SK-N-SH (cell line): ENCODE measurements at regions not wholly inside any gene's neighbourhood (a gene's known extent, or its start where the extent isn't known, plus 50 kb on each side); places are given as distances from the start of the nearest gene placed in this dataset.

Source experiments
- CTCF ChIA-PET: fragments of 300-600, 350-600 bp; formaldehyde crosslinking; extraction: SDS; loops from one replicate; lab custom pipeline; 2021; lab: Yijun Ruan, JAX
- POLR2A ChIA-PET: fragments of 350-600 bp; sonication (Branson Sonifier 250); formaldehyde crosslinking; extraction: SDS; loops from one replicate; lab custom pipeline; 2020; ENCODE audit warnings: antibody characterized with exemption, inconsistent platforms; lab: Yijun Ruan, JAX
- DNase-seq: peaks from one replicate; pipeline ENCODE4 v3.0.0; 2012
- H2AFZ ChIP-seq: fragments of 200-600 bp; sonication (generic); 2 replicates; pipeline ENCODE4 v1.8.1; 2016; ENCODE audit warnings: antibody characterized with exemption, mild to moderate bottlenecking, low read depth
- H3F3A ChIP-seq: fragments of 200-600 bp; sonication (generic); replicated peaks from 2 replicates; pipeline ENCODE3; 2016; ENCODE audit warnings: antibody characterized with exemption, mild to moderate bottlenecking; ENCODE audit not compliant: insufficient read depth
- H3K27ac ChIP-seq, 2 experiments: fragments of 200-500 bp in 1 of 2; fragments of 200-600 bp in 1 of 2; sonication (Bioruptor generic) in 1 of 2; sonication (generic), shearing (Covaris generic) in 1 of 2; 2 replicates each; pipeline versions ENCODE4 v1.5.1 to v1.6.1; 2014 to 2016; ENCODE audit warnings: low read depth in 2 of 2, inconsistent platforms in 1 of 2, low read length in 1 of 2, mild to moderate bottlenecking in 1 of 2, mixed read lengths in 1 of 2
- H3K27me3 ChIP-seq: fragments of 200-600 bp; sonication (generic), shearing (Covaris generic); 2 replicates; pipeline ENCODE4 v1.6.1; 2016; ENCODE audit warnings: mixed run types; ENCODE audit not compliant: insufficient read depth
- H3K36me3 ChIP-seq, 2 experiments: fragments of 200-500 bp in 1 of 2; fragments of 200-600 bp in 1 of 2; sonication (Bioruptor generic) in 1 of 2; sonication (generic) in 1 of 2; replicated peaks in 1 of 2; 2 replicates each; pipeline versions ENCODE3 to v1.5.1; 2014 to 2016; ENCODE audit warnings: low read length in 1 of 2, mild to moderate bottlenecking in 1 of 2; ENCODE audit not compliant: insufficient read depth in 2 of 2, control insufficient read depth in 1 of 2
- H3K4me1 ChIP-seq, 2 experiments: fragments of 200-500 bp in 1 of 2; fragments of 200-600 bp in 1 of 2; sonication (Bioruptor generic) in 1 of 2; sonication (generic), shearing (Covaris generic) in 1 of 2; 2 replicates each; pipeline versions ENCODE4 v1.5.1 to v1.6.1; 2014 to 2016; ENCODE audit warnings: low read depth in 1 of 2, low read length in 1 of 2, mixed run types in 1 of 2; ENCODE audit not compliant: insufficient read depth in 2 of 2, control insufficient read depth in 1 of 2
- H3K4me2 ChIP-seq: fragments of 200-600 bp; sonication (generic), shearing (Covaris generic); 2 replicates; pipeline ENCODE4 v1.6.1; 2017; ENCODE audit warnings: mixed run types
- H3K4me3 ChIP-seq, 2 experiments: fragments of 200-500 bp in 1 of 2; fragments of 200-600 bp in 1 of 2; sonication (Bioruptor generic) in 1 of 2; sonication (generic), shearing (Covaris generic) in 1 of 2; 2 replicates each; pipeline versions ENCODE4 v1.5.1 to v1.8.1; 2014 to 2016; ENCODE audit warnings: low read depth in 2 of 2, inconsistent platforms in 1 of 2, low read length in 1 of 2, mild to moderate bottlenecking in 1 of 2, mixed read lengths in 1 of 2, moderate library complexity in 1 of 2
- H3K79me2 ChIP-seq: fragments of 200-600 bp; sonication (generic); 2 replicates; pipeline ENCODE4 v1.8.1; 2017; ENCODE audit warnings: mild to moderate bottlenecking; ENCODE audit not compliant: insufficient read depth
- H3K9ac ChIP-seq: fragments of 200-600 bp; sonication (generic); 2 replicates; pipeline ENCODE4 v1.6.1; 2017; ENCODE audit warnings: mixed run types
- H3K9me2 ChIP-seq: fragments of 200-600 bp; sonication (generic); 2 replicates; pipeline ENCODE4 v1.6.1; 2017; ENCODE audit warnings: mixed run types
- H3K9me3 ChIP-seq: fragments of 200-600 bp; sonication (generic); 2 replicates; pipeline ENCODE4 v1.6.1; 2017; ENCODE audit warnings: mixed run types, mild to moderate bottlenecking, moderate library complexity
- H4K20me1 ChIP-seq: fragments of 200-600 bp; sonication (generic); 2 replicates; pipeline ENCODE4 v1.6.1; 2017; ENCODE audit warnings: mild to moderate bottlenecking, mixed run types; ENCODE audit not compliant: insufficient read depth
- ELF1 ChIP-seq: IDR thresholded peaks from 2 replicates; pipeline ENCODE4 v1.4.0; 2012
- EP300 ChIP-seq, 2 experiments: IDR thresholded peaks; 2 replicates each; pipeline versions ENCODE4 v1.4.0 to v1.6.1; 2012; ENCODE audit warnings: borderline replicate concordance in 1 of 2, low read depth in 1 of 2, low read length in 1 of 2
- FOXJ3 ChIP-seq: sonication (generic); formaldehyde crosslinking; IDR thresholded peaks from 2 replicates; pipeline ENCODE4 v1.5.1; 2020; ENCODE audit warnings: mild to moderate bottlenecking, missing genetic modification reagents
- FOXM1 ChIP-seq: IDR thresholded peaks from 2 replicates; pipeline ENCODE4 v1.4.0; 2012; ENCODE audit warnings: low read depth, mild to moderate bottlenecking
- GABPA ChIP-seq: IDR thresholded peaks from 2 replicates; pipeline ENCODE4 v1.4.0; 2012; ENCODE audit warnings: low read depth, mild to moderate bottlenecking
- GATA2 ChIP-seq: sonication (generic); formaldehyde crosslinking; IDR thresholded peaks from 2 replicates; pipeline ENCODE4 v1.5.0; 2020; ENCODE audit warnings: mild to moderate bottlenecking, missing genetic modification reagents
- JUND ChIP-seq: IDR thresholded peaks from 2 replicates; pipeline ENCODE4 v1.4.0; 2012
- MEF2A ChIP-seq: IDR thresholded peaks from 2 replicates; pipeline ENCODE4 v1.4.0; 2012; ENCODE audit warnings: low read depth, borderline replicate concordance
- MXI1 ChIP-seq: IDR thresholded peaks from 2 replicates; pipeline ENCODE4 v1.6.1; 2012; ENCODE audit warnings: mild to moderate bottlenecking, low read depth, low read length, improper control_type of control experiment
- POLR2AphosphoS5 ChIP-seq: IDR thresholded peaks from 2 replicates; pipeline ENCODE4 v1.6.1; 2012; ENCODE audit warnings: low read depth, low read length
- RAD21 ChIP-seq: IDR thresholded peaks from 2 replicates; pipeline ENCODE4 v1.6.1; 2012; ENCODE audit warnings: mild to moderate bottlenecking, low read length
- RCOR1 ChIP-seq: fragments of 150-350 bp; IDR thresholded peaks from 2 replicates; pipeline ENCODE4 v1.6.1; 2017; ENCODE audit warnings: antibody characterized with exemption, low read length
- RXRA ChIP-seq: IDR thresholded peaks from 2 replicates; pipeline ENCODE4 v1.4.0; 2012; ENCODE audit warnings: low read depth, mild to moderate bottlenecking, borderline replicate concordance
- SMC3 ChIP-seq: IDR thresholded peaks from 2 replicates; pipeline ENCODE4 v1.6.1; 2012; ENCODE audit warnings: low read depth, low read length, improper control_type of control experiment
- TCF12 ChIP-seq: IDR thresholded peaks from 2 replicates; pipeline ENCODE4 v1.4.0; 2012
- YY1 ChIP-seq: IDR thresholded peaks from 2 replicates; pipeline ENCODE4 v1.4.0; 2012; ENCODE audit warnings: low read depth, mild to moderate bottlenecking
- WGBS: methylation state at CpG from one replicate; pipeline ENCODE4 v1.1.6; 2017; ENCODE audit warnings: low lambda C conversion rate; 5-methylcytosine and 5-hydroxymethylcytosine counted together
- TF ChIP-seq, protein P1 (sequence below): IDR thresholded peaks from 2 replicates; pipeline ENCODE4 v1.4.0; 2012; ENCODE audit warnings: low read depth
- TF ChIP-seq, protein P2 (sequence below): IDR thresholded peaks from 2 replicates; pipeline ENCODE4 v1.6.1; 2012; ENCODE audit warnings: mild to moderate bottlenecking, low read depth, low read length, moderate library complexity
- TF ChIP-seq, protein P3 (sequence below): IDR thresholded peaks from 2 replicates; pipeline ENCODE4; 2012
- TF ChIP-seq, protein P4 (sequence below): fragments of 200-600 bp; sonication (generic); IDR thresholded peaks from 2 replicates; pipeline ENCODE4 v1.6.1; 2017; ENCODE audit warnings: antibody characterized with exemption, mild to moderate bottlenecking, moderate library complexity

DNA sequence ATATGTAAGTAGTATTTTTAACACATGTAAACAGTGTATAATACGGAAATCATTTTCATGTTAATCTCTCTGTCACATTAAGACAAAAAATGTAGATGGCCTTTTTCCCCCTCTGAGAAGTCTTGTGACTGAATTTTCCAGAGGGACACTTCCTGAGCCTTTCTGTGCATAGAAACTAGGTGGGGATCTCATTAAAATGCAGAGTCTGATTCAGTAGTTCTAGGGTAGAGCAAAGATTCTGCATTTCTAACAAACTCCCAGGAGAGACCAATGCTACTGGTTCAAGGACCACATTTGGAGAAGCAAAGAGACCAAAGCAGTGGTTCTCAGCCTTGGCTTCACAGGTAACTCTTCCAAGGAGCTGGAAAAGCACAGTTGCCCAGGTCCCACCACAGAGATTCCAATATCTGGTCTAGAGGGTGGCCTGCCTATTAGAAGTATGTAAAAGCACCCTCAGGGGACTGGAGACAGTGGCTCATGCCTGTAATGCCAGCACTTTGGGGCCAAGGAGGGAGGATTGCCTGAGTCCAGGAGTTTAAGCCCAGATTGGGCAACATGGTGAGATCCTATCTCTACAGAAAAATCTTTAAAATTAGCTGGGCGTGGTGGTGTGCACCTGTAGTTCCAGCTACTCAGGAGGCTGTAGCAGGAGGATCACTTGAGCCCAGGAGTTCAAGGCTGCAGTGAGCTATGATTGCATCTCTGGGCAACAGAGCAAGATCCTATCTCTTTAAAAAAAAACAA is 378.5 kb downstream of the KIF16B start:
- peaks cover 0 to 3% of the 10 kb centered on the region in 2 experiments; a peak in 1 of 4 replicates for H3K4me1 ChIP-seq
- no peak for TF ChIP-seq MEF2A
- TF ChIP-seq JUND: no peak
- no peak for TF ChIP-seq EP300 (IDR thresholded peaks at IDR 0.05; ENCODE audit: borderline replicate concordance in 1 of 2, low read depth in 1 of 2, low read length in 1 of 2)
- TF ChIP-seq, protein P1, sequence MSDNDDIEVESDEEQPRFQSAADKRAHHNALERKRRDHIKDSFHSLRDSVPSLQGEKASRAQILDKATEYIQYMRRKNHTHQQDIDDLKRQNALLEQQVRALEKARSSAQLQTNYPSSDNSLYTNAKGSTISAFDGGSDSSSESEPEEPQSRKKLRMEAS: no peak
- TF ChIP-seq RCOR1: no peak
- TF ChIP-seq FOXJ3 (CRISPR knock-in tag): no peak
- no peak for TF ChIP-seq SMC3
- no peak for TF ChIP-seq MXI1
- TF ChIP-seq FOXM1: no peak
- TF ChIP-seq RAD21: no peak
- no peak for TF ChIP-seq YY1
- TF ChIP-seq TCF12: no peak
- TF ChIP-seq, protein P2, sequence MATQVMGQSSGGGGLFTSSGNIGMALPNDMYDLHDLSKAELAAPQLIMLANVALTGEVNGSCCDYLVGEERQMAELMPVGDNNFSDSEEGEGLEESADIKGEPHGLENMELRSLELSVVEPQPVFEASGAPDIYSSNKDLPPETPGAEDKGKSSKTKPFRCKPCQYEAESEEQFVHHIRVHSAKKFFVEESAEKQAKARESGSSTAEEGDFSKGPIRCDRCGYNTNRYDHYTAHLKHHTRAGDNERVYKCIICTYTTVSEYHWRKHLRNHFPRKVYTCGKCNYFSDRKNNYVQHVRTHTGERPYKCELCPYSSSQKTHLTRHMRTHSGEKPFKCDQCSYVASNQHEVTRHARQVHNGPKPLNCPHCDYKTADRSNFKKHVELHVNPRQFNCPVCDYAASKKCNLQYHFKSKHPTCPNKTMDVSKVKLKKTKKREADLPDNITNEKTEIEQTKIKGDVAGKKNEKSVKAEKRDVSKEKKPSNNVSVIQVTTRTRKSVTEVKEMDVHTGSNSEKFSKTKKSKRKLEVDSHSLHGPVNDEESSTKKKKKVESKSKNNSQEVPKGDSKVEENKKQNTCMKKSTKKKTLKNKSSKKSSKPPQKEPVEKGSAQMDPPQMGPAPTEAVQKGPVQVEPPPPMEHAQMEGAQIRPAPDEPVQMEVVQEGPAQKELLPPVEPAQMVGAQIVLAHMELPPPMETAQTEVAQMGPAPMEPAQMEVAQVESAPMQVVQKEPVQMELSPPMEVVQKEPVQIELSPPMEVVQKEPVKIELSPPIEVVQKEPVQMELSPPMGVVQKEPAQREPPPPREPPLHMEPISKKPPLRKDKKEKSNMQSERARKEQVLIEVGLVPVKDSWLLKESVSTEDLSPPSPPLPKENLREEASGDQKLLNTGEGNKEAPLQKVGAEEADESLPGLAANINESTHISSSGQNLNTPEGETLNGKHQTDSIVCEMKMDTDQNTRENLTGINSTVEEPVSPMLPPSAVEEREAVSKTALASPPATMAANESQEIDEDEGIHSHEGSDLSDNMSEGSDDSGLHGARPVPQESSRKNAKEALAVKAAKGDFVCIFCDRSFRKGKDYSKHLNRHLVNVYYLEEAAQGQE: no peak
- no peak for TF ChIP-seq GABPA
- no peak for TF ChIP-seq POLR2AphosphoS5
- no peaks in the 10 kb centered on the region for H3K9me3 ChIP-seq
- no peak for DNase-seq
- ChIA-PET POLR2A (no interaction called here), CTCF (interaction anchor here (1.8 kb wide), 1 partner anchor 11 kb away, joined by 3 read pairs; no protein-coding TSS in a partner anchor)
- no peaks in the 10 kb centered on the region for H3F3A ChIP-seq
- no peaks in the 10 kb centered on the region for H3K79me2 ChIP-seq
- 14% methylated on average over 2 of the region's 2 CpGs for WGBS
- no peak overlapping the region for H3K4me2 ChIP-seq
- H3K27ac ChIP-seq: no peak overlapping the region
- no peaks in the 10 kb centered on the region for H3K9me2 ChIP-seq
- H3K27me3 ChIP-seq: no peaks in the 10 kb centered on the region
- no peaks in the 10 kb centered on the region for H3K36me3 ChIP-seq
- no peak overlapping the region for H2AFZ ChIP-seq
- no peak overlapping the region for H3K4me3 ChIP-seq
- H4K20me1 ChIP-seq: no peaks in the 10 kb centered on the region
- no peak overlapping the region for H3K9ac ChIP-seq

DNA sequence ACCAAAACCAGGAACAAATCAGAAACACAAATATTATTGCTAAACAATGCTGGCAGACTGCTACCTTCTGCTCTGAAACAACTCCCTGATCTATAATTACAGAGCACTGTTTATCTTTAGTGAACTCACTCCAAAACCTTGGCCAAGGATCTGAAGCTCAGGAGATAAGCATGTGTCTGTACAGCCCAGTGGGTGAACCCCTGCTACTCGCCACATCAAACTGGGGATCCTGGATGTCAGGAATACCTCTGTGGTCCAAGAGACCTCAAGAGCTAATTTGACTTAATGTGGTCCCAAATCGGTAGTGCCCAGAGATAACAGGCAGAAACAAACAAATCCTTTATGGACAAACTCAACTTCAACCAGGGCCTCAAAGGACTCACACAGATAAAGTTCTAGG is 381.8 kb downstream of the KIF16B start:
- no peaks in the 10 kb centered on the region for H3K9me3 ChIP-seq
- no peak overlapping the region for H2AFZ ChIP-seq
- peaks cover 0 to 3% of the 10 kb centered on the region in 2 experiments; a peak in 1 of 4 replicates for H3K4me1 ChIP-seq
- ChIA-PET POLR2A (no interaction called here), CTCF (no interaction called here)
- no peaks in the 10 kb centered on the region for H3K9me2 ChIP-seq
- WGBS: 14% methylated on average over 2 of the region's 2 CpGs
- no peaks in the 10 kb centered on the region for H3K79me2 ChIP-seq
- no peaks in the 10 kb centered on the region for H4K20me1 ChIP-seq
- H3K27me3 ChIP-seq: no peaks in the 10 kb centered on the region
- H3K9ac ChIP-seq: no peak overlapping the region
- H3K27ac ChIP-seq: no peak overlapping the region
- no peak overlapping the region for H3K4me2 ChIP-seq
- no peaks in the 10 kb centered on the region for H3K36me3 ChIP-seq
- no peak overlapping the region for H3K4me3 ChIP-seq
- DNase-seq: no peak
- H3F3A ChIP-seq: no peaks in the 10 kb centered on the region
- TF ChIP-seq, protein P3, sequence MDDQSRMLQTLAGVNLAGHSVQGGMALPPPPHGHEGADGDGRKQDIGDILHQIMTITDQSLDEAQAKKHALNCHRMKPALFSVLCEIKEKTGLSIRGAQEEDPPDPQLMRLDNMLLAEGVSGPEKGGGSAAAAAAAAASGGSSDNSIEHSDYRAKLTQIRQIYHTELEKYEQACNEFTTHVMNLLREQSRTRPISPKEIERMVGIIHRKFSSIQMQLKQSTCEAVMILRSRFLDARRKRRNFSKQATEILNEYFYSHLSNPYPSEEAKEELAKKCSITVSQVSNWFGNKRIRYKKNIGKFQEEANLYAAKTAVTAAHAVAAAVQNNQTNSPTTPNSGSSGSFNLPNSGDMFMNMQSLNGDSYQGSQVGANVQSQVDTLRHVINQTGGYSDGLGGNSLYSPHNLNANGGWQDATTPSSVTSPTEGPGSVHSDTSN: no peak
- TF ChIP-seq, protein P4, sequence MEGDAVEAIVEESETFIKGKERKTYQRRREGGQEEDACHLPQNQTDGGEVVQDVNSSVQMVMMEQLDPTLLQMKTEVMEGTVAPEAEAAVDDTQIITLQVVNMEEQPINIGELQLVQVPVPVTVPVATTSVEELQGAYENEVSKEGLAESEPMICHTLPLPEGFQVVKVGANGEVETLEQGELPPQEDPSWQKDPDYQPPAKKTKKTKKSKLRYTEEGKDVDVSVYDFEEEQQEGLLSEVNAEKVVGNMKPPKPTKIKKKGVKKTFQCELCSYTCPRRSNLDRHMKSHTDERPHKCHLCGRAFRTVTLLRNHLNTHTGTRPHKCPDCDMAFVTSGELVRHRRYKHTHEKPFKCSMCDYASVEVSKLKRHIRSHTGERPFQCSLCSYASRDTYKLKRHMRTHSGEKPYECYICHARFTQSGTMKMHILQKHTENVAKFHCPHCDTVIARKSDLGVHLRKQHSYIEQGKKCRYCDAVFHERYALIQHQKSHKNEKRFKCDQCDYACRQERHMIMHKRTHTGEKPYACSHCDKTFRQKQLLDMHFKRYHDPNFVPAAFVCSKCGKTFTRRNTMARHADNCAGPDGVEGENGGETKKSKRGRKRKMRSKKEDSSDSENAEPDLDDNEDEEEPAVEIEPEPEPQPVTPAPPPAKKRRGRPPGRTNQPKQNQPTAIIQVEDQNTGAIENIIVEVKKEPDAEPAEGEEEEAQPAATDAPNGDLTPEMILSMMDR: no peak
- TF ChIP-seq, protein P2: no peak
- TF ChIP-seq RXRA: no peak
- no peak for TF ChIP-seq GATA2 (CRISPR knock-in tag)
- no peak for TF ChIP-seq ELF1
